BJ (cell line): ENCODE measurements at regions not wholly inside any gene's neighbourhood (a gene's known extent, or its start where the extent isn't known, plus 50 kb on each side); places are given as distances from the start of the nearest gene placed in this dataset.

Experiments
- CTCF ChIA-PET: fragments of 350-600 bp; formaldehyde crosslinking; extraction: SDS; loops from one replicate; lab custom pipeline; 2021; ENCODE audit warnings: antibody characterized with exemption, inconsistent platforms; lab: Yijun Ruan, JAX
- POLR2A ChIA-PET: fragments of 300-600 bp; sonication (Branson Sonifier 250); formaldehyde crosslinking; extraction: SDS; loops from one replicate; lab custom pipeline; 2021; ENCODE audit warnings: antibody characterized with exemption; lab: Charles Lee
- DNase-seq: peaks from one replicate; pipeline ENCODE4 v3.0.0-alpha.2; 2011; ENCODE audit warnings: low read depth
- H3K27me3 ChIP-seq: 2 replicates; pipeline ENCODE4 v1.6.0; 2011; ENCODE audit warnings: low read length; ENCODE audit not compliant: control insufficient read depth, insufficient read depth
- H3K36me3 ChIP-seq: 2 replicates; pipeline ENCODE4 v1.5.1; 2011; ENCODE audit warnings: low read length; ENCODE audit not compliant: control insufficient read depth, insufficient read depth
- H3K4me3 ChIP-seq: 2 replicates; pipeline ENCODE4 v1.5.1; 2011; ENCODE audit warnings: low read depth, mild to moderate bottlenecking, control low read depth, low read length
- CTCF ChIP-seq: IDR thresholded peaks from 2 replicates; pipeline ENCODE4 v1.5.1; 2011; ENCODE audit warnings: low read depth, mild to moderate bottlenecking, control low read depth, inconsistent platforms, low read length, moderate library complexity; ENCODE audit not compliant: insufficient read depth

- no peak for TF ChIP-seq CTCF
- Histone ChIP-seq H3K4me3 (no peak overlapping the region), H3K27me3 (no peaks in the 10 kb centered on the region), H3K36me3 (no peaks in the 10 kb centered on the region)
- CTCF ChIA-PET = no interaction called here
- POLR2A ChIA-PET = no interaction called here
- DNase-seq = no peak
Measured at GRCh38 chr16:52652033-52652432, 105.1 kb upstream of the TOX3 start.

GRCh38 chr16:52650789-52651188, 103.8 kb upstream of the TOX3 start:
- ChIA-PET CTCF (no interaction called here), POLR2A (no interaction called here)
- Histone ChIP-seq H3K27me3 (no peaks in the 10 kb centered on the region), H3K36me3 (no peaks in the 10 kb centered on the region), H3K4me3 (no peak overlapping the region)
- DNase-seq = no peak
- no peak for TF ChIP-seq CTCF

GRCh38 chr16:52650318-52650717, 103.4 kb upstream of the TOX3 start:
- no peak for TF ChIP-seq CTCF
- no peaks in the 10 kb centered on the region for H3K36me3 ChIP-seq
- no peaks in the 10 kb centered on the region for H3K27me3 ChIP-seq
- DNase-seq = no peak
- ChIA-PET POLR2A (no interaction called here), CTCF (no interaction called here)
- no peak overlapping the region for H3K4me3 ChIP-seq

- POLR2A ChIA-PET = no interaction called here
- CTCF ChIA-PET = no interaction called here
- DNase-seq = no peak
Measured at GRCh38 chr16:52649870-52650269, 102.9 kb upstream of the TOX3 start.

GRCh38 chr16:52647588-52647987, 100.6 kb upstream of the TOX3 start:
- no peaks in the 10 kb centered on the region for H3K36me3 ChIP-seq
- H3K4me3 ChIP-seq = no peak overlapping the region
- DNase-seq = no peak
- no peak for TF ChIP-seq CTCF
- H3K27me3 ChIP-seq = no peaks in the 10 kb centered on the region
- ChIA-PET CTCF (no interaction called here), POLR2A (no interaction called here)

More at GRCh38 chr16:52649870-52650269, 102.9 kb upstream of the TOX3 start:
- Histone ChIP-seq H3K4me3 (no peak overlapping the region), H3K36me3 (no peaks in the 10 kb centered on the region), H3K27me3 (no peaks in the 10 kb centered on the region)
- no peak for TF ChIP-seq CTCF
